GM13977 (cell line): ENCODE measurements at regions not wholly inside any gene's neighbourhood (a gene's known extent, or its start where the extent isn't known, plus 50 kb on each side); places are given as distances from the start of the nearest gene placed in this dataset.

ENCODE experiments used
- DNase-seq: peaks from one replicate; pipeline ENCODE4 v3.0.0; 2012; ENCODE audit warnings: low spot score
- in situ Hi-C: fragments of 300-500 bp; cut with MboI; formaldehyde crosslinking; loops from one replicate; pipeline ENCODE4 v1.12.0; 2022; ENCODE audit warnings: low sequenced_read_pairs, low pct_unique_long_range_greater_than_20kb, mixed read lengths, inconsistent platforms; ENCODE audit not compliant: unreplicated experiment
- TF ChIP-seq, protein P1 (sequence below): IDR thresholded peaks from 2 replicates; pipeline ENCODE4 v1.5.1; 2012; ENCODE audit warnings: mild to moderate bottlenecking, control low read depth; ENCODE audit not compliant: insufficient read depth; ENCODE audit errors: extremely low read depth, missing control alignments

DNA sequence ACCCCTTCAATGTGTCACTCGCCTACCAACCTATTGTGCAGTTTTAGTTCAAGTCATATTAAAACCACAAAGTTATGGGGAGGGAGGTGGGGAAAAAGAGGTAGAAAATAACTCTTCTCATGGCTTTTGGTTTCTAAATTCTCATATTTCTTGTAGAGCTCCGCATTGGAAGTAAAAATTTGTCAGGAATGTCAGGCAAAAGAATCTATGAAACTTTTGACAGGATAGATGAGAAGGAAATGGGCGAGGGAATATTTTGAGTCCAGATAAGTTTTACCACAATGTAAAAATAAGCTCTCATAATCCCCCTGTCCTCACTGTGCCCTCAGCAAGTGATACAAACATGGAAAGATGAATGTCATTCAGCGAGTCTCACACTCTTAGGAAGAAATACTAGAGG is 270.4 kb downstream of the DLEU7 start:
- in situ Hi-C loops = no loop called here
- TF ChIP-seq, protein P1, sequence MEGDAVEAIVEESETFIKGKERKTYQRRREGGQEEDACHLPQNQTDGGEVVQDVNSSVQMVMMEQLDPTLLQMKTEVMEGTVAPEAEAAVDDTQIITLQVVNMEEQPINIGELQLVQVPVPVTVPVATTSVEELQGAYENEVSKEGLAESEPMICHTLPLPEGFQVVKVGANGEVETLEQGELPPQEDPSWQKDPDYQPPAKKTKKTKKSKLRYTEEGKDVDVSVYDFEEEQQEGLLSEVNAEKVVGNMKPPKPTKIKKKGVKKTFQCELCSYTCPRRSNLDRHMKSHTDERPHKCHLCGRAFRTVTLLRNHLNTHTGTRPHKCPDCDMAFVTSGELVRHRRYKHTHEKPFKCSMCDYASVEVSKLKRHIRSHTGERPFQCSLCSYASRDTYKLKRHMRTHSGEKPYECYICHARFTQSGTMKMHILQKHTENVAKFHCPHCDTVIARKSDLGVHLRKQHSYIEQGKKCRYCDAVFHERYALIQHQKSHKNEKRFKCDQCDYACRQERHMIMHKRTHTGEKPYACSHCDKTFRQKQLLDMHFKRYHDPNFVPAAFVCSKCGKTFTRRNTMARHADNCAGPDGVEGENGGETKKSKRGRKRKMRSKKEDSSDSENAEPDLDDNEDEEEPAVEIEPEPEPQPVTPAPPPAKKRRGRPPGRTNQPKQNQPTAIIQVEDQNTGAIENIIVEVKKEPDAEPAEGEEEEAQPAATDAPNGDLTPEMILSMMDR = no peak
- no peak for DNase-seq

DNA sequence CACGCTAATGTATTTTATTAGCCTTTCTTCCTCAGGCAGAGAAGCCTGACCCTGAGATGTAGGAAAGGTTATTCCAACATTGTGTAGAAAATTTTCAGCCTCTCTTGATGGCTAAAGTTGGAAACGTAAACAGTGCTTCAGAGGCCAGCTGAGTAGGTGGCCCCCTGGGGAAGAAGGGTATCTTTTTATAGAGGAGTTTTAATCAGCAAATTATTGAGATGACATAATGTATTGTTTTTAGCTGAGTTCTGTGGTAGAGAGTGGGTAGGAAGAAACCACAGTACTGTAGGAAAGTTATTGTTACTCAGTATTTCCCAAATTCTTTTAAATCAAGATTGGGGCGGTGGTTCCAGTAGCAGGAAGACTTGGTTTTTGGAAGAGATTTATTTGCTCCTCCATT is 268.8 kb downstream of the DLEU7 start:
- TF ChIP-seq, protein P1 = no peak
- in situ Hi-C loops = no loop called here
- DNase-seq = no peak

DNA sequence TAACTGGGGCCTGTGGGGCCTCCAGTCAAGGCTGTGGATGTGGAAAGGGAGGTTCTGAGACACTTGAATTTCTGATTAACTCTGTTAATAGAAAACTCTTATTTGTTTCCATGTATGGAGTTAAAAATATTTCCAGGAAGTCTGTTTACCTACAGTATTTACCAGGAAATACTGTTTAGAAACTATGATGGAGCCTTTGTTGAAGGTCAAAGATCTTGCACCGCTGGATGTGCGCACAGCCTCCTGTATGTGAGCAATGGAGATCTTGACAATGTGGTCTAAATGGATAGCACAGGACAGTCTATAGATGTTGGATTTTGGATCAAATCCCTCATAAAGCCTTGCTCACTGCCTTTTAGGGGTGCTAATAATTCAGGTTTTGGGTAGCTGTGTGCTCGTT is 268.4 kb downstream of the DLEU7 start:
- no peak for DNase-seq
- TF ChIP-seq, protein P1 = no peak
- in situ Hi-C loops = no loop called here

DNA sequence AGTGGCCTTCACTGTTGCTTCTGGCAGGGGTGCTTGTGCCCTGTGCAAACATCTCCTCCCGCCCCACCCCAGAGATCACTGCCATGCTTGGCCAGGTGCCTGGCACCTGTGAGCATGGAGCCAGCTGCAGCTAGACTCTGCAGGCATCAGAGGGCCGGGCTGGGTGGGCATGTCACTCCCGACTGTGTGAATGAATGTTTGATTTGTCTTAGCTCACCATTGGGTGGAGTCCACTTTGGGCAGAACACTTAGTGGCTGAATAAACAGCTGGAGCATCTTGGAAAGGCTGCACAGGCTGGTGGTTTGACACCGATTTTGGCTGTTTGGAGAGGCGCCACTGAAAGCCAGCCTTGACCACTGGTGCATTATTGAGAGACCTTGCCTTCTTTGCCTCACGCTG is 267.3 kb downstream of the DLEU7 start:
- in situ Hi-C loops = no loop called here
- no peak for DNase-seq
- TF ChIP-seq, protein P1 = no peak

DNA sequence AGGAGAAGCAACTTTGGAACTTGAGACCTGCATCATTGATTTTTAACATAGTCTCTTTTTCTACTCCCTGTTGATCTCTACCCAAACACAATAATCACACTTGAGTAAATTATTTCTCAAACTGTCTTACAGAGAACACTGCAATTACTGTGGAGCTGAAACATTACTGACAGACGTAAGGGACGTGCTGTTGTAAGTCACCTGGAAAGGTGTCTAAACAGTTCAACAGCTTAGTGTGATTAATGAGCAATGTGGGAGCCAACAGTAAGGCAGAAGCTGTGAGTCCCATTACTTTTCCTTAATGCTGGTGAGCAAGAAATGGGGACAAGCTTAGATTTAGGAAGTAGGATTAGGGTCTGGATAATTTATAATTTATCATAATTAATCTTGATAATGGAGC is 265.7 kb downstream of the DLEU7 start:
- in situ Hi-C loops = no loop called here
- no peak for DNase-seq
- TF ChIP-seq, protein P1 = no peak

DNA sequence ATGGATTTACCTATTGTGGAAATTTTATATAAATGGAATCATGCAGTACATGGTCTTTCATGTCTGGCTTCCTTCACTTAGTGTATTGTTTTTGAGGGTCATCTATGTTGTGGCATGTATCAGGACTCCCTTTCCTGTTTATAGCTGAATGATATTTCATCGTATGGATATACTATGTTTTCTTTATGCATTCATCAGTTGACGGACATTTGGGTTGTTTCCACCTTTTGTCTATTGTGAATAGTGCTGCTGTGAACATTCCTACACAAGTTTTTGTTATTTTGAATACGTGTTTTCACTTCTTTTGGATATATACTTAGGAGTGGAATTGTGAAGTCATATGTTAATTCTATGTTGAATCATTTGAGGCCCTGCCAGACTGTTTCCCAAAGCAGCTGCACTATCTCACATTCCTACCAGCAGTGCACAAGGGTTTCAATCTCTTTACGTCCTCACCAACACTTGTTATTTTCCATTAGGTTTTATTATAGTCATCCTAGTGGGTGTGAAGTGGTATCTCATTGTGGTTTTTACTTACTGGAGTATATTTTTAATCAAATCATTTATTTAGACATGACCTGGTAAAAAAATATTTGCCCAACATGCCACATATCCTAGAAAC is 262.7 kb downstream of the DLEU7 start:
- in situ Hi-C loops = no loop called here
- TF ChIP-seq, protein P1 = no peak
- DNase-seq = no peak
